ENCODE measurements at regions not wholly inside any gene's neighbourhood (a gene's known extent, or its start where the extent isn't known, plus 50 kb on each side); places are given as distances from the start of the nearest gene placed in this dataset.

DNA sequence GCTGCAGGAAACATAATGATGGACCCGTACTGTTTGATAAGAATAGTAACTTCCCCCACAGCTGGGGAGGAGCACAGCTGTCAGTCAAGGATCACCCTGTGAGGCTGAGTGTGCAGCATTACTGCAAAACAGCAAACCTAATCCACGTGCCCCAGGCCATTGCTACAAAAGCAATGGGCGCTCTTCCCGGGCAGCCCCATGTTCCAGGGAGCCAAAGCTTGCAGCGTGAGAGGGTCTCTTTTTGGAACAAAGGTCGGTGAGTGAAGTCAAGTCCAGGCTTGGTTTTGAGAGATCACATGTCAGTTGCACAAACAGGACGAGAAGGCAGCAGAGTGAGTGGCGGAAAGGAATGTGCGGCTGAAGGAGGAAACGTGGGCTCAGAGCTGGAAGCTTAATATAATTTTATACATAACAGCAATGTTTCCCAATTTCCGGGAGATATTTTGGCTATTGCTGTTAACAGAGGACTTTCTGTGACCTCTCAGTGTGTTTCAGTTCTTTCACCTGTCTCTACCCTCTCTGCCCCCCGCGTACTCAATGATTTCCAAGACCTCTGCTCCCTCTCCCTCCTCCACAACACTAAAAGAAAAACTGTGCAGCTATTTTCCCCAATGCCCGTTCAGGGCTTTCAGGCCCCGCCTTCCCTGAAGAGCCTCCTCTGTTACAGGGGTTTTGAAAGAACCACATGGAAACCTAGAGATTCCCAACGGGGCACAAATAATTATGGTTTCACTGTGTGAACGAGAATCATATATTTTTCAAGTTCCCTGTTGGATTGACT, 128.9 kb downstream of the MTPAP start:
- ChIA-PET CTCF (no interaction called here), POLR2A (no interaction called here)
- no peaks in the 10 kb centered on the region for H3K36me3 Mint-ChIP-seq (ENCODE audit: low read depth)
- H3K27me3 ChIP-seq (ENCODE audit: control insufficient read depth in 1 of 2, insufficient read depth in 2 of 2, low read length in 2 of 2), result peaks cover 0 to 14% of the 10 kb centered on the region in 2 experiments
- DNase-seq (no peak), ATAC-seq (ENCODE audit: poor library complexity) (no peak)
- H3K27ac Mint-ChIP-seq, result no peak overlapping the region
- no peaks in the 10 kb centered on the region for H3K36me3 ChIP-seq (ENCODE audit: insufficient read depth, low read length)
- no peak overlapping the region for H3K4me3 Mint-ChIP-seq
- no peaks in the 10 kb centered on the region for H3K9me3 Mint-ChIP-seq
- TF ChIP-seq, protein P1, sequence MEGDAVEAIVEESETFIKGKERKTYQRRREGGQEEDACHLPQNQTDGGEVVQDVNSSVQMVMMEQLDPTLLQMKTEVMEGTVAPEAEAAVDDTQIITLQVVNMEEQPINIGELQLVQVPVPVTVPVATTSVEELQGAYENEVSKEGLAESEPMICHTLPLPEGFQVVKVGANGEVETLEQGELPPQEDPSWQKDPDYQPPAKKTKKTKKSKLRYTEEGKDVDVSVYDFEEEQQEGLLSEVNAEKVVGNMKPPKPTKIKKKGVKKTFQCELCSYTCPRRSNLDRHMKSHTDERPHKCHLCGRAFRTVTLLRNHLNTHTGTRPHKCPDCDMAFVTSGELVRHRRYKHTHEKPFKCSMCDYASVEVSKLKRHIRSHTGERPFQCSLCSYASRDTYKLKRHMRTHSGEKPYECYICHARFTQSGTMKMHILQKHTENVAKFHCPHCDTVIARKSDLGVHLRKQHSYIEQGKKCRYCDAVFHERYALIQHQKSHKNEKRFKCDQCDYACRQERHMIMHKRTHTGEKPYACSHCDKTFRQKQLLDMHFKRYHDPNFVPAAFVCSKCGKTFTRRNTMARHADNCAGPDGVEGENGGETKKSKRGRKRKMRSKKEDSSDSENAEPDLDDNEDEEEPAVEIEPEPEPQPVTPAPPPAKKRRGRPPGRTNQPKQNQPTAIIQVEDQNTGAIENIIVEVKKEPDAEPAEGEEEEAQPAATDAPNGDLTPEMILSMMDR (IDR thresholded peaks at IDR 0.05), result no peak
- no peak overlapping the region for H3K27ac ChIP-seq (ENCODE audit: low read depth in 1 of 2, low read length in 2 of 2)
- peaks cover 10% of the 10 kb centered on the region for H3K4me1 Mint-ChIP-seq (ENCODE audit: low read depth)
- H3K4me1 ChIP-seq (ENCODE audit: insufficient read depth, low read length), result peaks cover 6% of the 10 kb centered on the region
- intact Hi-C loops (cut with DNase I, micrococcal nuclease), result no loop called here
- peaks cover 40% of the 10 kb centered on the region for H3K27me3 Mint-ChIP-seq
- no peaks in the 10 kb centered on the region for H3K9me3 ChIP-seq (ENCODE audit: control insufficient read depth in 1 of 2, insufficient read depth in 1 of 2, low read length in 2 of 2)
- H3K4me3 ChIP-seq (ENCODE audit: low read length), result no peak overlapping the region

- no peak for ATAC-seq (ENCODE audit: poor library complexity)
- no peak overlapping the region for H3K4me3 Mint-ChIP-seq
- ChIA-PET CTCF (no interaction called here), POLR2A (no interaction called here)
- Histone ChIP-seq H3K36me3 (ENCODE audit: insufficient read depth, low read length) (no peaks in the 10 kb centered on the region), H3K27me3 (ENCODE audit: control insufficient read depth in 1 of 2, insufficient read depth in 2 of 2, low read length in 2 of 2) (peaks cover 2 to 14% of the 10 kb centered on the region in 2 experiments), H3K4me3 (ENCODE audit: low read length) (no peak overlapping the region), H3K4me1 (ENCODE audit: insufficient read depth, low read length) (peaks cover 6% of the 10 kb centered on the region), H3K27ac (ENCODE audit: low read depth in 1 of 2, low read length in 2 of 2) (no peak overlapping the region), H3K9me3 (ENCODE audit: control insufficient read depth in 1 of 2, insufficient read depth in 1 of 2, low read length in 2 of 2) (no peaks in the 10 kb centered on the region)
- no peaks in the 10 kb centered on the region for H3K9me3 Mint-ChIP-seq
- no peak for DNase-seq
- no peaks in the 10 kb centered on the region for H3K36me3 Mint-ChIP-seq (ENCODE audit: low read depth)
- intact Hi-C loops (cut with DNase I, micrococcal nuclease), result no loop called here
- TF ChIP-seq, protein P1 (IDR thresholded peaks at IDR 0.05), result no peak
- H3K27ac Mint-ChIP-seq, result no peak overlapping the region
- H3K4me1 Mint-ChIP-seq (ENCODE audit: low read depth), result peaks cover 10% of the 10 kb centered on the region
- H3K27me3 Mint-ChIP-seq, result peaks cover 45% of the 10 kb centered on the region
These were observed 132.3 kb downstream of the MTPAP start for GRCh38 chr10:30216821-30217220.

DNA sequence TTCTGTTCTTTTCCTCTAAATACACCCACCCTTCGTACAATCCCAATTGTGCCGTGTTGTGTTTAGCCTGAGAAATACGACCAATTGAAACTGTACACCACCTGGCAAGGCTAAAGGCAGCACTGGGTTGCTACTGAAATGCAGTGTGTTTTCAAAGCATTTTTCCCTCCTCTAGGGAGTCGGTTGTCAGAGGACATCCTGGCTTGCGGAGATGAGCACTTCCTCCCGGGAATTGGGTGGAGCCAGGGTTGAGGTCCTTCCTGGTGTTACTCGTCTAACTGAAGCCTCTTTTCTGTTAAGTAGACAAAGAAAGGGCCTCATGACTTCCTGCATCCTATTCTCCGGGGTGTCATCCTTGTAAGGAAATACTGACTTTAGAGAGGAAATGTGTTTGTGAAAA, 133.5 kb downstream of the MTPAP start:
- no peak overlapping the region for H3K27ac Mint-ChIP-seq
- intact Hi-C loops (cut with DNase I, micrococcal nuclease), result no loop called here
- H3K4me3 Mint-ChIP-seq, result no peak overlapping the region
- H3K4me1 Mint-ChIP-seq (ENCODE audit: low read depth), result peaks cover 10% of the 10 kb centered on the region
- TF ChIP-seq, protein P1 (IDR thresholded peaks at IDR 0.05), result no peak
- H3K9me3 Mint-ChIP-seq, result no peaks in the 10 kb centered on the region
- peaks cover 6% of the 10 kb centered on the region for H3K4me1 ChIP-seq (ENCODE audit: insufficient read depth, low read length)
- H3K27me3 ChIP-seq (ENCODE audit: control insufficient read depth in 1 of 2, insufficient read depth in 2 of 2, low read length in 2 of 2), result peaks cover 4 to 7% of the 10 kb centered on the region in 2 experiments
- no peaks in the 10 kb centered on the region for H3K36me3 ChIP-seq (ENCODE audit: insufficient read depth, low read length)
- H3K27ac ChIP-seq (ENCODE audit: low read depth in 1 of 2, low read length in 2 of 2), result no peak overlapping the region
- H3K36me3 Mint-ChIP-seq (ENCODE audit: low read depth), result no peaks in the 10 kb centered on the region
- POLR2A ChIA-PET, result no interaction called here
- ATAC-seq (ENCODE audit: poor library complexity) (no peak), DNase-seq (no peak)
- no peak overlapping the region for H3K4me3 ChIP-seq (ENCODE audit: low read length)
- no peaks in the 10 kb centered on the region for H3K9me3 ChIP-seq (ENCODE audit: control insufficient read depth in 1 of 2, insufficient read depth in 1 of 2, low read length in 2 of 2)
- CTCF ChIA-PET, result no interaction called here
- H3K27me3 Mint-ChIP-seq, result peaks cover 33% of the 10 kb centered on the region

Measured in CD4-positive, alpha-beta T cell (primary cell).